DOHH2 (cell line): ENCODE measurements at regions not wholly inside any gene's neighbourhood (a gene's known extent, or its start where the extent isn't known, plus 50 kb on each side); places are given as distances from the start of the nearest gene placed in this dataset.

Source experiments
- CTCF ChIP-seq: fragments of 200-600 bp; sonication (generic); IDR thresholded peaks from one replicate; pipeline ENCODE4 v1.5.1; 2014; ENCODE audit warnings: antibody characterized with exemption, mild to moderate bottlenecking, low read depth, low read length; ENCODE audit not compliant: poor library complexity, severe bottlenecking
- EZH2phosphoT487 ChIP-seq: fragments of 200-600 bp; sonication (generic); IDR thresholded peaks from 2 replicates; pipeline ENCODE4 v1.6.1; 2017; ENCODE audit warnings: borderline replicate concordance, mild to moderate bottlenecking, antibody characterized with exemption, low read length, moderate library complexity, mixed read lengths

DNA sequence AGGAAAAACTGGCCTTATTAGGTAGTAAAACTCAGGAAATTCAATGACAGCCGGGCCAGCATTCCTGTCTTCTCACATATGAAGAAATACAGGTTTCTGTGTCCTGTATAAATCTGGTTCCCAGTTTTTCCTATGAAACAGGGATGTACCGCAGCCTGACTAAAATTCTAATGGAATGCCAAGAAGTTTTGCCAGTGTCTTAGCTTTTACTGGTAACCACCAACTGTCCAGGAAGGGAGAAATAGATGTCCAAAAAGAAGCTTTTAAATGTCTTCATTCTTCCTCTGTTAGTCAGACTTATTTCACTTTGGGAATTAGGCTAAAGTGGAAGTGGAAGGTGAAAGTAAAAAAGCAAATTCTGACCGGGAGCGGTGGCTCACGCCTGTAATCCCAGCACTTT is 108.0 kb upstream of the TBL1X start:
- TF ChIP-seq CTCF (no peak), EZH2phosphoT487 (no peak)
